ENCODE measurements at regions not wholly inside any gene's neighbourhood (a gene's known extent, or its start where the extent isn't known, plus 50 kb on each side); places are given as distances from the start of the nearest gene placed in this dataset.
"Not testable (repeated sequence)": the region's sequence is repeated elsewhere in the genome, so short reads cannot be mapped to it uniquely, and the experiment has no call there.

DNA sequence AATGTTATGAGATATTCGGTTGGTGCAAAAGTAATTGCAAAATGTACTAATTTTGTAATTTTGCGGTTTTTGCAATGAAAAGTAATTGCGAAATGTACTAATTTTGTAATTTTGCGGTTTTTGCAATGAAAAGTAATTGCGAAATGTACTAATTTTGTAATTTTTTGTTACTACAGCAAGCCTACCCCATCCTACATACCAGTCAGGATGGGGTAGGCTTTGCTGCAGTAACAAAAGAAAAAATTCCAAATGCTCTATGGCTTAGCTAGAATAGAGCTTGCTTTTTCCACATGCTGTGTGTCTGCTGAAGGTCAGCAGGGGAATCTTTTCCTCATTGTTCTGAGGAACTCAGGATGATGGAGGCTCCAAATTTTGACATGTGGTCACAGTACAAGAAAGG is 83.3 kb upstream of the GPRC5B start:
- Histone ChIP-seq H3K4me3 (no peak overlapping the region), H3K36me3 (no peaks in the 10 kb centered on the region), H3K9me3 (no peaks in the 10 kb centered on the region), H3K27me3 (no peaks in the 10 kb centered on the region), H3K4me1 (no peaks in the 10 kb centered on the region), H3K27ac (no peak overlapping the region)
- no peak for DNase-seq (ENCODE audit: low spot score in 2 of 2)
- TF ChIP-seq POLR2A (IDR thresholded peaks at IDR 0.05) (no peak), POLR2AphosphoS5 (IDR thresholded peaks at IDR 0.05) (no peak)
- TF ChIP-seq, protein P1, sequence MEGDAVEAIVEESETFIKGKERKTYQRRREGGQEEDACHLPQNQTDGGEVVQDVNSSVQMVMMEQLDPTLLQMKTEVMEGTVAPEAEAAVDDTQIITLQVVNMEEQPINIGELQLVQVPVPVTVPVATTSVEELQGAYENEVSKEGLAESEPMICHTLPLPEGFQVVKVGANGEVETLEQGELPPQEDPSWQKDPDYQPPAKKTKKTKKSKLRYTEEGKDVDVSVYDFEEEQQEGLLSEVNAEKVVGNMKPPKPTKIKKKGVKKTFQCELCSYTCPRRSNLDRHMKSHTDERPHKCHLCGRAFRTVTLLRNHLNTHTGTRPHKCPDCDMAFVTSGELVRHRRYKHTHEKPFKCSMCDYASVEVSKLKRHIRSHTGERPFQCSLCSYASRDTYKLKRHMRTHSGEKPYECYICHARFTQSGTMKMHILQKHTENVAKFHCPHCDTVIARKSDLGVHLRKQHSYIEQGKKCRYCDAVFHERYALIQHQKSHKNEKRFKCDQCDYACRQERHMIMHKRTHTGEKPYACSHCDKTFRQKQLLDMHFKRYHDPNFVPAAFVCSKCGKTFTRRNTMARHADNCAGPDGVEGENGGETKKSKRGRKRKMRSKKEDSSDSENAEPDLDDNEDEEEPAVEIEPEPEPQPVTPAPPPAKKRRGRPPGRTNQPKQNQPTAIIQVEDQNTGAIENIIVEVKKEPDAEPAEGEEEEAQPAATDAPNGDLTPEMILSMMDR (IDR thresholded peaks at IDR 0.05), result no peak
- intact Hi-C loops (cut with DNase I; ENCODE audit: low total_unique reads), result no loop called here

DNA sequence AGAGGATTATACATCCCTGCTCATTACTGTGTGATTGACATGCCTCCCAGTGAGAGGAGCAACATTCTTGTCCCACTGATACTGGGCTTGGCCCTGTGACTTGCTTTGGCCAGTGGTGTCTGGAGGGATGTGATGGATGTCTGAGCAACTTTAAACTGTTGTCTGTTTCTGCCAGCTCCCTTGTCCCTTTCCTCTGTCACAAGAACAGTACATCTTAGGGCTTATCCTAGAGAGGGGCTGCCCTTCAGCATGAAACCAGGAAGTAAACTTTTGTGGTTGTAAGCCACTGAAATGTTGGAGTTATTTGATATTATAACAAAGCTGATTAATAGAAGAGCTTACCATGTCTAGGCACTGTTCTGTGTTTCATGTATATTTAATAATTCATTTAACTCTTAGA is 82.9 kb upstream of the GPRC5B start:
- no peak for DNase-seq (ENCODE audit: low spot score in 2 of 2)
- Histone ChIP-seq H3K36me3 (no peaks in the 10 kb centered on the region), H3K27me3 (no peaks in the 10 kb centered on the region), H3K9me3 (no peaks in the 10 kb centered on the region), H3K4me3 (no peak overlapping the region), H3K4me1 (no peaks in the 10 kb centered on the region), H3K27ac (no peak overlapping the region)
- TF ChIP-seq POLR2AphosphoS5 (IDR thresholded peaks at IDR 0.05) (no peak), POLR2A (IDR thresholded peaks at IDR 0.05) (no peak)
- TF ChIP-seq, protein P1 (IDR thresholded peaks at IDR 0.05), result no peak
- intact Hi-C loops (cut with DNase I; ENCODE audit: low total_unique reads), result no loop called here

DNA sequence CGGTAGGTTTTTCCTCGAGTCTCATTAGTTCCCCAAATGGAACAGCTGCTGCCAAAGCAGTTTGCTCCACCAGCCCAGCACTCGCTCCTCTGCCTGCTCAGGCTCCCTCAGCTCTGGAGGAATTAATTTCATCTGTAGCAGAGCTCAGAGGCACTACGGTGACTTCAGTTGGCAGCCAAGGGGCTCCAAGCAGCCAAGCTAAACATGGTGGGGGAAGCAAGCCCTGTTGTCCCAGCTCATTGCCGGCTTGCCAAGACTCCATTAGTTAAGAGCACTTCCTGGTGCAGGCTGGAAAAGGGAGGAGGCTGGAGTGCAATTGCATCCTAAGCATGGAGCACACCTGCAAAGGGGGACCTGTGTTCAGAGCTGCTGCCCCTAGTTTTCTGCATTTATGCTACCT is 78.7 kb upstream of the GPRC5B start:
- TF ChIP-seq POLR2A (IDR thresholded peaks at IDR 0.05) (no peak), POLR2AphosphoS5 (IDR thresholded peaks at IDR 0.05) (no peak)
- TF ChIP-seq, protein P1 (IDR thresholded peaks at IDR 0.05), result no peak
- no peaks in the 10 kb centered on the region for H3K4me1 ChIP-seq
- H3K36me3 ChIP-seq, result no peaks in the 10 kb centered on the region
- no peak overlapping the region for H3K4me3 ChIP-seq
- H3K27ac ChIP-seq, result no peak overlapping the region
- DNase-seq (ENCODE audit: low spot score in 2 of 2), result peak in 1 of 2 donors; percentile 49
- intact Hi-C loops (cut with DNase I; ENCODE audit: low total_unique reads), result no loop called here
- no peaks in the 10 kb centered on the region for H3K9me3 ChIP-seq
- no peaks in the 10 kb centered on the region for H3K27me3 ChIP-seq

DNA sequence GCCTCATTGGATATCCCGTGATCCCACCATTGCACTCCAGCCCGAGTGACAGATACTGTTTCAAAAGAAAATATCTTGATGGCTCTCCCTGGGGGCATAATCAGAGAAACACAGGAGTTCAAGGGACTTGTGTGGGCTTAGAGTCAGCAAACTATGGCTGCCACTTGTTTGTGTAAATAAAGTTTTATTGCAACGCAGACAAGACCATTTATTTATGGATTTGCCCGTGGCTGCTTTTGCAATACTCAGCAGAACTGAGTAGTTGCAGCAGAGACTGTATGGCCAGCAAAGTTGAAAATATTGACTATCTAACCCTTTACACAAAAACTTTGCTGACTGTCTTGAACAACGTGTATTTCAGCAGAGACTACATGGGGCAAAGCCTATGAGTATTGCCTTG is 75.5 kb upstream of the GPRC5B start:
- no peaks in the 10 kb centered on the region for H3K4me1 ChIP-seq
- intact Hi-C loops (cut with DNase I; ENCODE audit: low total_unique reads), result no loop called here
- H3K4me3 ChIP-seq, result no peak overlapping the region
- H3K36me3 ChIP-seq, result no peaks in the 10 kb centered on the region
- H3K27ac ChIP-seq, result no peak overlapping the region
- H3K9me3 ChIP-seq, result no peaks in the 10 kb centered on the region
- TF ChIP-seq, protein P1 (IDR thresholded peaks at IDR 0.05), result no peak
- no peak for TF ChIP-seq POLR2AphosphoS5 (IDR thresholded peaks at IDR 0.05)
- no peak for TF ChIP-seq POLR2A (IDR thresholded peaks at IDR 0.05)
- no peaks in the 10 kb centered on the region for H3K27me3 ChIP-seq
- DNase-seq (ENCODE audit: low spot score in 2 of 2), result no peak

DNA sequence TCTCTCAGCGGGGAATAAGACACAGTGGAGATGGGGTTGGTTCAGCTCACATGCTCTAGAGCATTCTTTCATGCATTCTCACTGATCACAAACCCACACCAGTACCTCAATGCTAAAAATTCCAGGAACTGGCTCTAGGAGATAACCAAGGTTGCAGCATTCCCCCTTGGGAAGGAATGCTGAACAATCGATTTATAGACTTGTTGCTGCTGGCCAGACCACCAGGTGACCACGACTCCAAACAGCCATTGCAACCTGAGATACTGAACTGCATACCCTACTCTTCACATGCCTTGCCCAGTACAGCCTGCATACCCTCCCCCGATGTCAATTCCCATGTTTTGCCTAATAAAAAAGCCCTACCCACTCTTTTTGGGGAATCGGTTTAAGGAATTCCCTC is 75.1 kb upstream of the GPRC5B start:
- intact Hi-C loops (cut with DNase I; ENCODE audit: low total_unique reads), result no loop called here
- no peaks in the 10 kb centered on the region for H3K27me3 ChIP-seq
- no peak for TF ChIP-seq POLR2A (IDR thresholded peaks at IDR 0.05)
- no peak for TF ChIP-seq POLR2AphosphoS5 (IDR thresholded peaks at IDR 0.05)
- TF ChIP-seq, protein P1 (IDR thresholded peaks at IDR 0.05), result no peak
- no peaks in the 10 kb centered on the region for H3K4me1 ChIP-seq
- no peak overlapping the region for H3K4me3 ChIP-seq
- H3K36me3 ChIP-seq, result no peaks in the 10 kb centered on the region
- H3K9me3 ChIP-seq, result no peaks in the 10 kb centered on the region
- H3K27ac ChIP-seq, result no peak overlapping the region
- DNase-seq (ENCODE audit: low spot score in 2 of 2), result no peak

DNA sequence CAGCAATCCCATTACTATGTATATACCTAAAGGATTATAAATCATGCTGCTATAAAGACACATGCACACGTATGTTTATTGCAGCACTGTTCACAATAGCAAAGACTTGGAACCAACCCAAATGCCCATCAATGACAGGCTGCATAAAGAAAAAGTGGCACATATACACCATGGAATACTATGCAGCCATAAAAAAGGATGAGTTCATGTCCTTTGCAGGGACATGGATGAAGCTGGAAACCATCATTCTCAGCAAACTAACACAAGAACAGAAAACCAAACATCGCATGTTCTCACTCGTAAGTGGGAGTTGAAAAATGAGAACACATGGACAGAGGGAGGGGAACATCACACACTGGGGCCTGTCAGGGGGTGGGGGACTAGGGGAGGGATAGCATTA is 71.2 kb upstream of the GPRC5B start:
- H3K27ac ChIP-seq; H3K4me3 ChIP-seq; H3K27me3 ChIP-seq; H3K9me3 ChIP-seq; DNase-seq (ENCODE audit: low spot score in 2 of 2); H3K4me1 ChIP-seq; H3K36me3 ChIP-seq; intact Hi-C loops (cut with DNase I; ENCODE audit: low total_unique reads): not testable (repeated sequence)

DNA sequence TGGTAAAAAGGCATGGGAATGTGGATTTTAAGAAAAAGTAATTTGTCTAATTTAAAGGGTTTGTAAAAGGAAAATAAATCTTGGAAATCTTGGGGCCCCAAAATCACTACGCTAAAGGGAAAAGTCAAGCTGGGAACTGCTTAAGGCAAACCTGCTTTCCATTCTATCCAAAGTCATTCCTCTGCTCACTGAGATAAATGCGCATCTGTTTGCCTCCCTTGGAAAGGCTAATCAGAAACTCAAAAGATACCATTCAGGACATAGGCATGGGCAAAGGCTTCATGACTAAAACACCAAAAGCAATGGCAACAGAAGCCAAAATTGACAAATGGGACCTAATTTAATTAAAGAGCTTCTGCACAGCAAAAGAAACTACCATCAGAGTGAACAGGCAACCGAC is 70.4 kb upstream of the GPRC5B start:
- H3K9me3 ChIP-seq; DNase-seq (ENCODE audit: low spot score in 2 of 2); H3K27ac ChIP-seq; H3K4me3 ChIP-seq; H3K27me3 ChIP-seq; intact Hi-C loops (cut with DNase I; ENCODE audit: low total_unique reads); H3K4me1 ChIP-seq; H3K36me3 ChIP-seq: not testable (repeated sequence)

Data from breast epithelium (tissue), 4 donors.